B cell (primary cell): ENCODE measurements at regions not wholly inside any gene's neighbourhood (a gene's known extent, or its start where the extent isn't known, plus 50 kb on each side); places are given as distances from the start of the nearest gene placed in this dataset.

ENCODE experiments used
- EZH2 ChIP-seq: IDR thresholded peaks from 2 replicates; pipeline ENCODE4 v1.6.1; 2012; ENCODE audit warnings: borderline replicate concordance, low read depth, mild to moderate bottlenecking, moderate library complexity, low read length; ENCODE audit not compliant: insufficient read depth, poor library complexity, severe bottlenecking
- TF ChIP-seq, protein P1 (sequence below): fragments of 200-600 bp; IDR thresholded peaks from one replicate; pipeline ENCODE4 v1.8.0; 2022; ENCODE audit warnings: antibody characterized with exemption, mild to moderate bottlenecking

DNA sequence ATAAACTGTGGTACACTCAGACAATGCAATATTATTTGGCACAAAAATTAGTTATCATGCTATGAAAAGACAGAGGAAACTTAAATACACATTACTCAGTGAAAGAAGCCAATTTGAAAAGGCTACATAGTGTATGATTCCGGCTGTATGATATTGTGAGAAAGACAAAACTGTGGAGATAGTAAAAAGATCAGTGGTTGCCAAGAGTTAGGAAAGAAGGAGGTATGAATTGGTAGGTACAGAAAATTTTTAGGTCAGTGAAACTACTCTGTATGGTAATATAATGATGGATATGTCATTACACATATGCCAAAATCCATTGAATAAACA, 458.8 kb upstream of the CBLB start:
- no peak for TF ChIP-seq EZH2
- TF ChIP-seq, protein P1, sequence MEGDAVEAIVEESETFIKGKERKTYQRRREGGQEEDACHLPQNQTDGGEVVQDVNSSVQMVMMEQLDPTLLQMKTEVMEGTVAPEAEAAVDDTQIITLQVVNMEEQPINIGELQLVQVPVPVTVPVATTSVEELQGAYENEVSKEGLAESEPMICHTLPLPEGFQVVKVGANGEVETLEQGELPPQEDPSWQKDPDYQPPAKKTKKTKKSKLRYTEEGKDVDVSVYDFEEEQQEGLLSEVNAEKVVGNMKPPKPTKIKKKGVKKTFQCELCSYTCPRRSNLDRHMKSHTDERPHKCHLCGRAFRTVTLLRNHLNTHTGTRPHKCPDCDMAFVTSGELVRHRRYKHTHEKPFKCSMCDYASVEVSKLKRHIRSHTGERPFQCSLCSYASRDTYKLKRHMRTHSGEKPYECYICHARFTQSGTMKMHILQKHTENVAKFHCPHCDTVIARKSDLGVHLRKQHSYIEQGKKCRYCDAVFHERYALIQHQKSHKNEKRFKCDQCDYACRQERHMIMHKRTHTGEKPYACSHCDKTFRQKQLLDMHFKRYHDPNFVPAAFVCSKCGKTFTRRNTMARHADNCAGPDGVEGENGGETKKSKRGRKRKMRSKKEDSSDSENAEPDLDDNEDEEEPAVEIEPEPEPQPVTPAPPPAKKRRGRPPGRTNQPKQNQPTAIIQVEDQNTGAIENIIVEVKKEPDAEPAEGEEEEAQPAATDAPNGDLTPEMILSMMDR: no peak
